Activated B cell treated with CpG ODN at 0.5 μM for 24 hours (primary cell): ENCODE measurements at regions not wholly inside any gene's neighbourhood (a gene's known extent, or its start where the extent isn't known, plus 50 kb on each side); places are given as distances from the start of the nearest gene placed in this dataset.

Source experiments
- ATAC-seq: fragments of 200-7000 bp; cut with Tn5 transposase; one replicate; pipeline ENCODE4 v1.10.0; 2021; ENCODE audit warnings: low read depth, mild to moderate bottlenecking, moderate library complexity
- CTCF ChIA-PET: fragments of 350-600 bp; sonication (Branson Sonifier 250); formaldehyde crosslinking; loops from one replicate; lab custom pipeline; 2021; ENCODE audit warnings: antibody characterized with exemption; lab: Charles Lee
- POLR2A ChIA-PET: fragments of 350-600 bp; sonication (Branson Sonifier 250); formaldehyde crosslinking; loops from one replicate; lab custom pipeline; 2021; ENCODE audit warnings: antibody characterized with exemption; lab: Charles Lee
- DNase-seq: peaks from one replicate; pipeline ENCODE4 v3.0.0; 2022
- H3K27ac Mint-ChIP-seq: one replicate; pipeline ENCODE4 v1.8.0; 2020; ENCODE audit warnings: mixed read lengths
- H3K27me3 Mint-ChIP-seq: one replicate; pipeline ENCODE4 v1.8.0; 2021; ENCODE audit warnings: mixed read lengths
- H3K36me3 Mint-ChIP-seq: one replicate; pipeline ENCODE4 v1.8.0; 2021; ENCODE audit warnings: low read depth, mixed read lengths
- H3K4me1 Mint-ChIP-seq: one replicate; pipeline ENCODE4 v1.8.0; 2021; ENCODE audit warnings: mixed read lengths
- H3K4me3 Mint-ChIP-seq: one replicate; pipeline ENCODE4 v1.8.0; 2020; ENCODE audit warnings: mild to moderate bottlenecking, mixed read lengths
- H3K9me3 Mint-ChIP-seq: one replicate; pipeline ENCODE4 v1.8.0; 2020; ENCODE audit warnings: mixed read lengths
- intact Hi-C: fragments of 100-400 bp; cut with micrococcal nuclease; formaldehyde crosslinking; loops from one replicate; pipeline ENCODE4 v1.15.1; 2024
- TF ChIP-seq, protein P1 (sequence below): fragments of 200-600 bp; IDR thresholded peaks from one replicate; pipeline ENCODE4 v1.8.0; 2022; ENCODE audit warnings: antibody characterized with exemption, mild to moderate bottlenecking

DNA sequence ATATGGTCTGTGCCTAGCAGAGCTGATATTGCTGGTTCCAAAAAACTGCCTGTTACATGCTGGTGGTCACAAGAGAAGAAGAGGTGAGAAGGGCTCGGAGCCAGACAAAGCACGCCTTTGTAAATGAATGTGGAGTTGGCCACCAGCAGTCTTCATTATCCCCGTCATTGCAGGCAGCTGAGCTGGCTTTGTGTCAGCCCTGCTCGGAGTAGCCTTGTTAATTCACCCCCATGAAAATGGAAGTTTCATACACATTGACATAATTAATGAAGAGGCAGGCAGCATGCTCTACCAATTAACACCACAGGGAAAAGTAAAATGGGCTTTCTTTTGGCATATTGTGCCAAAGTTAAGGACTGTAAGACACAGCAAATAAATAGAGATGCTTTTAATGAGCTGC lies 113.7 kb upstream of the RBFOX1 start:
- ATAC-seq (no peak), DNase-seq (no peak)
- Mint-ChIP-seq H3K27ac (no peak overlapping the region), H3K4me1 (no peaks in the 10 kb centered on the region), H3K4me3 (no peak overlapping the region), H3K9me3 (peaks cover 9% of the 10 kb centered on the region), H3K27me3 (no peaks in the 10 kb centered on the region), H3K36me3 (no peaks in the 10 kb centered on the region)
- TF ChIP-seq, protein P1, sequence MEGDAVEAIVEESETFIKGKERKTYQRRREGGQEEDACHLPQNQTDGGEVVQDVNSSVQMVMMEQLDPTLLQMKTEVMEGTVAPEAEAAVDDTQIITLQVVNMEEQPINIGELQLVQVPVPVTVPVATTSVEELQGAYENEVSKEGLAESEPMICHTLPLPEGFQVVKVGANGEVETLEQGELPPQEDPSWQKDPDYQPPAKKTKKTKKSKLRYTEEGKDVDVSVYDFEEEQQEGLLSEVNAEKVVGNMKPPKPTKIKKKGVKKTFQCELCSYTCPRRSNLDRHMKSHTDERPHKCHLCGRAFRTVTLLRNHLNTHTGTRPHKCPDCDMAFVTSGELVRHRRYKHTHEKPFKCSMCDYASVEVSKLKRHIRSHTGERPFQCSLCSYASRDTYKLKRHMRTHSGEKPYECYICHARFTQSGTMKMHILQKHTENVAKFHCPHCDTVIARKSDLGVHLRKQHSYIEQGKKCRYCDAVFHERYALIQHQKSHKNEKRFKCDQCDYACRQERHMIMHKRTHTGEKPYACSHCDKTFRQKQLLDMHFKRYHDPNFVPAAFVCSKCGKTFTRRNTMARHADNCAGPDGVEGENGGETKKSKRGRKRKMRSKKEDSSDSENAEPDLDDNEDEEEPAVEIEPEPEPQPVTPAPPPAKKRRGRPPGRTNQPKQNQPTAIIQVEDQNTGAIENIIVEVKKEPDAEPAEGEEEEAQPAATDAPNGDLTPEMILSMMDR, result no peak
- intact Hi-C loops, result no loop called here
- ChIA-PET POLR2A (no interaction called here), CTCF (no interaction called here)

DNA sequence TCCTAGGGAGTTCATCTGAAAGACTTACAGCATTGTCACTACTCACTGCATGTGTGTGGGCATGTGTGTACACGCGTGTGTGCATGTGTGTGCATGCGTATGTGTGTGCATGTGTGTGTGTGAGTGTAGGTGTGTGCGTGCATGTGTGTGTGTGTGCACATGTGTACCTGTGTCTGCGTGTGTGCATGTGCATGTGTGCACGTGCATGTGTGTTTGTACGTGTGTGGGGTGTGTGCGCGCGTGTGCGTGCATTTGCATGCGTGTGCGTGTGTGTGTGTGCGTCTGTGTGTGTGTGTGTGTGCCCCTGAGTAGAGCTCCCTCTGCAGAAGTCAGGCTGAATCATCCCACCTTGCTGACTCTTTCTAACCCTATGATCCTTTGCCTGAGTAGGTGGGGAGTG lies 114.8 kb upstream of the RBFOX1 start:
- ChIA-PET CTCF (no interaction called here), POLR2A (no interaction called here)
- H3K36me3 Mint-ChIP-seq, result no peaks in the 10 kb centered on the region
- no peak overlapping the region for H3K27ac Mint-ChIP-seq
- TF ChIP-seq, protein P1, result no peak
- DNase-seq (no peak), ATAC-seq (no peak)
- H3K4me1 Mint-ChIP-seq, result no peaks in the 10 kb centered on the region
- no peaks in the 10 kb centered on the region for H3K27me3 Mint-ChIP-seq
- peaks cover 9% of the 10 kb centered on the region for H3K9me3 Mint-ChIP-seq
- H3K4me3 Mint-ChIP-seq, result no peak overlapping the region
- intact Hi-C loops, result no loop called here

DNA sequence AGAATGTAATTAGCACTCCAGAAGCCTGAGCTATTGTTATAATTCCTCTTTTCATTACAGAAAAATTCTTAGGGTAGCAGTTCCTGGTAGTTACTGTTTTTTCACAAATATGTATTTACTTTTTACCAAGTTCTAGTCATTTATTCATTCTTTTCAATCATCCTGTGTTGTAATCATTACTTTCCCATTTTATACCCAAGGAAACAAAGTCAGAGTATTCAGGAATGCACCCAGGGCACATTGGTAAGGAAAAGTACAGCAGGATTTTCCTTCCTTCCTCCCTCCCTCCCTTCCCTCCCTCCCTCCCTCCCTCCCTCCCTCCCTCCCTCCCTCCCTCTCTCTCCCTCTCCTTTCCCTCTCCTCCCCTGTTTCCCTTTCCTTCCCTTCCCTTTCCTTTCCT lies 115.9 kb upstream of the RBFOX1 start:
- Mint-ChIP-seq H3K4me1 (no peaks in the 10 kb centered on the region), H3K27ac (no peak overlapping the region), H3K4me3 (no peak overlapping the region), H3K36me3 (no peaks in the 10 kb centered on the region), H3K9me3 (peaks cover 9% of the 10 kb centered on the region), H3K27me3 (no peaks in the 10 kb centered on the region)
- DNase-seq, result no peak
- ATAC-seq, result no peak
- intact Hi-C loops, result no loop called here
- CTCF ChIA-PET, result no interaction called here
- POLR2A ChIA-PET, result no interaction called here
- TF ChIP-seq, protein P1, result no peak

DNA sequence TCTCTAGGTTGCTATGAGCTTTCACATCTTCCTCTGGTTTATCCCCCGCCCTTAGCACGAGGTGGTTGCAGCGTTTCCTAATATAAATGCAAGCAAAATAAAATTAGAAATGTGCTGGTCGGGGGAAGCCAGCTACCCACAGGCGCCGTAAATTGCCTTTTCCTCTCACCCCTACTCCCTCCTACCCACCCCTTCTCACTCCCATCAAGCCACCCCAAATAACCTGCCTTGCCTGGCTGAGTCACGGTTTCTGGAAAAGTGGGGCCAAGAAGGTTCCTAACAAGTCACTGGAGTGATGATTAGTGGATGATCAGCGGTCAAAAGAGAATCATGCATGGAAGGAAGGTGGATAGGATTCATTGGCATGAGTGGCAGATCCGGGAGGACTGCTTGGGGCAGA lies 120.9 kb upstream of the RBFOX1 start:
- no peaks in the 10 kb centered on the region for H3K4me1 Mint-ChIP-seq
- no peak overlapping the region for H3K27ac Mint-ChIP-seq
- ATAC-seq, result no peak
- ChIA-PET CTCF (no interaction called here), POLR2A (no interaction called here)
- H3K9me3 Mint-ChIP-seq, result peaks cover 4% of the 10 kb centered on the region
- intact Hi-C loops, result no loop called here
- TF ChIP-seq, protein P1, result no peak
- no peaks in the 10 kb centered on the region for H3K27me3 Mint-ChIP-seq
- H3K36me3 Mint-ChIP-seq, result no peaks in the 10 kb centered on the region
- DNase-seq, result no peak
- H3K4me3 Mint-ChIP-seq, result no peak overlapping the region

DNA sequence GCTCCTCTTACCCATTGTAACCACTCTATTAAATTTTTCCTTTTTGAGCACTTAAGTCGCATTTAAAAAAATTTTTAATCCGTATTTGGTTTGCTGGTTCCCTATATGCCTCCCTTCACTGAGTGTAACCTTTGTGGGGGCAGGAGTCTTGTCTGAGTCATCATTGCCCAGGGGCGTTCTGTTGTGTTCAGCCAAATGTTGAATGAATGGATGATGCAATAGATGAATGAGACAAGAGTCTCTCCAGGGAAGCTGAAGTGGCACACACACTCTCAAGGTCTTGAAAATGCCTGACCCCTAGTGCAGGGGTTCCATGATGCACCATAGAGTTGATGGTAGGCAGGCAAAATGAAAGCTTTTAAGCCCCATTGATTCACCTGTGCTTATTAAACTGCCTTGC lies 123.0 kb upstream of the RBFOX1 start:
- no peak for DNase-seq
- intact Hi-C loops, result no loop called here
- Mint-ChIP-seq H3K36me3 (no peaks in the 10 kb centered on the region), H3K27ac (no peak overlapping the region), H3K4me3 (no peak overlapping the region), H3K4me1 (no peaks in the 10 kb centered on the region), H3K9me3 (peaks cover 4% of the 10 kb centered on the region), H3K27me3 (no peaks in the 10 kb centered on the region)
- TF ChIP-seq, protein P1, result no peak
- ATAC-seq, result no peak
- POLR2A ChIA-PET, result no interaction called here
- CTCF ChIA-PET, result no interaction called here
